ENCODE measurements at regions not wholly inside any gene's neighbourhood (a gene's known extent, or its start where the extent isn't known, plus 50 kb on each side); places are given as distances from the start of the nearest gene placed in this dataset.

- H3K27me3 ChIP-seq = no peaks in the 10 kb centered on the region
- H3K4me3 ChIP-seq = no peak overlapping the region
- intact Hi-C loops (cut with DNase I; ENCODE audit: low total_unique reads) = no loop called here
- DNase-seq = no peak
- no peak for TF ChIP-seq POLR2A (IDR thresholded peaks at IDR 0.05)
- TF ChIP-seq, protein P1, sequence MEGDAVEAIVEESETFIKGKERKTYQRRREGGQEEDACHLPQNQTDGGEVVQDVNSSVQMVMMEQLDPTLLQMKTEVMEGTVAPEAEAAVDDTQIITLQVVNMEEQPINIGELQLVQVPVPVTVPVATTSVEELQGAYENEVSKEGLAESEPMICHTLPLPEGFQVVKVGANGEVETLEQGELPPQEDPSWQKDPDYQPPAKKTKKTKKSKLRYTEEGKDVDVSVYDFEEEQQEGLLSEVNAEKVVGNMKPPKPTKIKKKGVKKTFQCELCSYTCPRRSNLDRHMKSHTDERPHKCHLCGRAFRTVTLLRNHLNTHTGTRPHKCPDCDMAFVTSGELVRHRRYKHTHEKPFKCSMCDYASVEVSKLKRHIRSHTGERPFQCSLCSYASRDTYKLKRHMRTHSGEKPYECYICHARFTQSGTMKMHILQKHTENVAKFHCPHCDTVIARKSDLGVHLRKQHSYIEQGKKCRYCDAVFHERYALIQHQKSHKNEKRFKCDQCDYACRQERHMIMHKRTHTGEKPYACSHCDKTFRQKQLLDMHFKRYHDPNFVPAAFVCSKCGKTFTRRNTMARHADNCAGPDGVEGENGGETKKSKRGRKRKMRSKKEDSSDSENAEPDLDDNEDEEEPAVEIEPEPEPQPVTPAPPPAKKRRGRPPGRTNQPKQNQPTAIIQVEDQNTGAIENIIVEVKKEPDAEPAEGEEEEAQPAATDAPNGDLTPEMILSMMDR (IDR thresholded peaks at IDR 0.05) = no peak
- H3K27ac ChIP-seq = no peak overlapping the region
- H3K36me3 ChIP-seq = no peaks in the 10 kb centered on the region
- H3K4me1 ChIP-seq = no peaks in the 10 kb centered on the region
- no peaks in the 10 kb centered on the region for H3K9me3 ChIP-seq
Observed at GRCh38 chr2:186984966-186985365, 136.0 kb upstream of the ZSWIM2 start.

DNA sequence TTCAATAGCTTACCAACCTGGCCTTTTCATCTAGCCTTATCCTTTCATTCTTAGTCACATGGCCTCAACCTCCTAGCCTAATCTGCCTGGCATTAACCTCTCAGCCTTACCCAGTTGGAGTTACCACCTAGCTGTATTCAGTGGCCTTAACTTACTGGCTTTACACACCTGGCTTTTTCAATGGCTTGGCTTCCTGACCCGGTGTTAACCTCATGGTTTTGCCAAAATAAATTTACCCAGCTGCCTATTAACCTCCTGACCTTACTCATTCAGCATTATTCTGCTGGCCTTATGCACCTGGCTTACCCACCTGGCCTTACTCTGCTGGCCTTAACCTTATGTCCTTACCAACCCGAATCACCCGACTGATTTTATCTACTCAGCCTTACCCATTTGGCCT lies 135.5 kb upstream of the ZSWIM2 start:
- DNase-seq = no peak
- TF ChIP-seq POLR2A (IDR thresholded peaks at IDR 0.05) = no peak
- TF ChIP-seq, protein P1 (IDR thresholded peaks at IDR 0.05) = no peak
- Histone ChIP-seq H3K4me3 (no peak overlapping the region), H3K36me3 (no peaks in the 10 kb centered on the region), H3K9me3 (no peaks in the 10 kb centered on the region), H3K27ac (no peak overlapping the region), H3K27me3 (no peaks in the 10 kb centered on the region), H3K4me1 (no peaks in the 10 kb centered on the region)
- intact Hi-C loops (cut with DNase I; ENCODE audit: low total_unique reads) = no loop called here

DNA sequence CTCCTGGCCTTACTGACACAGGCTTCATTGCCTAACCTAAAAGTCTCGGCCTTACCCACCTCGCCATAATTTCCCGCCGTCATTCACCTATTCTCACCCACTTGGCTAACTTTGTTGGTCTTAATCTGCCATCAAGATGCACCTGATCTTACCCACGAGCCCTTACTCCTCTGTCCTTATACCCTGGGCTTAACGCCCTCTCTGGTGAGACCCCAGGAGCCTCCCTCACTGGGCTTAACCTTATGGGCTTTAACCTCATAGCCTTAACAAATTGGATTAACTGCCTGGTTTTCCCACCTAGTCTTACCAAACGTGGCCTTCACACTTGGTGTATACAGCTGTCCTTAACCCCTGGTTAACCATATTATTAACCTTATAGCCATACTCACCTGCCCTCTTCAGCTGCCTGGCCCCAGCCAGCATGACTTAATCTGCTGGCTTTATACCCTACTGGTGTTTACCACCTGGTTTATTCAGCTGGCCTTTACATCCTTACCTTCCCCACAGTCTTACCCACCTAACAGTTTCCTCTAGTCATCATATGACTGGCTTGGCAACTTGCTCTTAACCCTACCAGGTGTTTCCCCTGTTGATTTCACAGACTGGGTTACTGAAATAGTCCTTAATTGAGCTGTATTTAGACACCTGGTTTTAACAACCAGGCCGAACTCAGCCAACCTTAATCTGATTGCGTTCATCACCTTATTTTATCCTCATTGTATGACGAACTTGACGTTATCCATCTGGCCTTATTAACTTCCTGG lies 132.0 kb upstream of the ZSWIM2 start:
- Histone ChIP-seq H3K27me3 (no peaks in the 10 kb centered on the region), H3K4me3 (no peak overlapping the region), H3K9me3 (no peaks in the 10 kb centered on the region), H3K27ac (no peak overlapping the region), H3K36me3 (no peaks in the 10 kb centered on the region), H3K4me1 (no peaks in the 10 kb centered on the region)
- TF ChIP-seq, protein P1 (IDR thresholded peaks at IDR 0.05) = no peak
- TF ChIP-seq POLR2A (IDR thresholded peaks at IDR 0.05) = no peak
- intact Hi-C loops (cut with DNase I; ENCODE audit: low total_unique reads) = no loop called here
- no peak for DNase-seq

GRCh38 chr2:186980117-186980442 lies 131.1 kb upstream of the ZSWIM2 start:
- no peaks in the 10 kb centered on the region for H3K4me1 ChIP-seq
- DNase-seq = no peak
- H3K9me3 ChIP-seq = no peaks in the 10 kb centered on the region
- no peaks in the 10 kb centered on the region for H3K27me3 ChIP-seq
- TF ChIP-seq, protein P1 (IDR thresholded peaks at IDR 0.05) = no peak
- no peak for TF ChIP-seq POLR2A (IDR thresholded peaks at IDR 0.05)
- H3K36me3 ChIP-seq = no peaks in the 10 kb centered on the region
- intact Hi-C loops (cut with DNase I; ENCODE audit: low total_unique reads) = no loop called here
- no peak overlapping the region for H3K27ac ChIP-seq
- H3K4me3 ChIP-seq = no peak overlapping the region

- Histone ChIP-seq H3K27ac (no peak overlapping the region), H3K9me3 (no peaks in the 10 kb centered on the region), H3K27me3 (no peaks in the 10 kb centered on the region), H3K4me1 (no peaks in the 10 kb centered on the region), H3K36me3 (no peaks in the 10 kb centered on the region), H3K4me3 (no peak overlapping the region)
- DNase-seq = no peak
- TF ChIP-seq, protein P1 (IDR thresholded peaks at IDR 0.05) = no peak
- TF ChIP-seq POLR2A (IDR thresholded peaks at IDR 0.05) = no peak
- intact Hi-C loops (cut with DNase I; ENCODE audit: low total_unique reads) = no loop called here
Observed at GRCh38 chr2:186979439-186980116, 130.6 kb upstream of the ZSWIM2 start.

Data from uterus (tissue), 3 donors.